ENCODE measurements at regions not wholly inside any gene's neighbourhood (a gene's known extent, or its start where the extent isn't known, plus 50 kb on each side); places are given as distances from the start of the nearest gene placed in this dataset.

GRCh38 chr10:124273141-124273540 is 145.6 kb downstream of the OAT start:
- no peak for FAIRE-seq
- no peak overlapping the region for H2AFZ ChIP-seq (ENCODE audit: control insufficient read depth, low read length)

GRCh38 chr10:124271676-124272075 is 147.0 kb downstream of the OAT start:
- dilution Hi-C loops (cut with MboI; ENCODE audit: extremely low pct_ligation_motif_present, low sequenced_read_pairs), result no loop called here
- Histone ChIP-seq H4K20me1 (ENCODE audit: control insufficient read depth, extremely low read depth, insufficient read depth, low read length) (no peaks in the 10 kb centered on the region), H3K4me3 (ENCODE audit: control insufficient read depth in 2 of 3, extremely low read depth in 1 of 3, insufficient read depth in 2 of 3, low read depth in 1 of 3, low read length in 3 of 3) (no peak overlapping the region), H3K27ac (ENCODE audit: control insufficient read depth, insufficient read depth, low read length) (no peak overlapping the region), H3K9ac (ENCODE audit: control insufficient read depth, extremely low read depth, insufficient read depth, low read length) (no peak overlapping the region), H3K36me3 (ENCODE audit: control insufficient read depth in 2 of 2, extremely low read depth in 1 of 2, insufficient read depth in 2 of 2, low read length in 2 of 2) (no peaks in the 10 kb centered on the region), H3K79me2 (ENCODE audit: control insufficient read depth, insufficient read depth, low read length) (no peaks in the 10 kb centered on the region), H3K27me3 (ENCODE audit: control insufficient read depth, extremely low read depth, insufficient read depth, low read length) (peaks cover 3% of the 10 kb centered on the region), H3K4me2 (ENCODE audit: control insufficient read depth, extremely low read depth, insufficient read depth, low read depth, low read length) (no peak overlapping the region), H3K9me3 (ENCODE audit: control insufficient read depth, low read depth, low read length) (peaks cover 9% of the 10 kb centered on the region), H3K9me1 (ENCODE audit: control insufficient read depth, extremely low read depth, insufficient read depth, low read length) (no peaks in the 10 kb centered on the region), H2AFZ (ENCODE audit: control insufficient read depth, low read length) (no peak overlapping the region), H3K4me1 (ENCODE audit: control insufficient read depth, extremely low read depth, insufficient read depth, low read length) (no peaks in the 10 kb centered on the region)
- DNase-seq (ENCODE audit: low read depth, low spot score) (no peak), FAIRE-seq (no peak)
- TF ChIP-seq CTCF (optimal IDR thresholded peaks at IDR 0.05 in 1 of 3, IDR thresholded peaks at IDR 0.05 in 1 of 3, conservative IDR thresholded peaks at IDR 0.05 in 1 of 3; ENCODE audit: extremely low read depth in 1 of 3, insufficient read depth in 2 of 3, low read length in 3 of 3) (no peak), EZH2 (IDR thresholded peaks at IDR 0.05; ENCODE audit: low read length) (no peak)

More at GRCh38 chr10:124273141-124273540, 145.6 kb downstream of the OAT start:
- H3K9ac ChIP-seq (ENCODE audit: control insufficient read depth, extremely low read depth, insufficient read depth, low read length), result no peak overlapping the region
- TF ChIP-seq CTCF (optimal IDR thresholded peaks at IDR 0.05 in 1 of 3, IDR thresholded peaks at IDR 0.05 in 1 of 3, conservative IDR thresholded peaks at IDR 0.05 in 1 of 3; ENCODE audit: extremely low read depth in 1 of 3, insufficient read depth in 2 of 3, low read length in 3 of 3) (no peak), EZH2 (IDR thresholded peaks at IDR 0.05; ENCODE audit: low read length) (no peak)
- H3K79me2 ChIP-seq (ENCODE audit: control insufficient read depth, insufficient read depth, low read length), result no peaks in the 10 kb centered on the region
- H3K27me3 ChIP-seq (ENCODE audit: control insufficient read depth, extremely low read depth, insufficient read depth, low read length), result peaks cover 3% of the 10 kb centered on the region
- H3K4me3 ChIP-seq (ENCODE audit: control insufficient read depth in 2 of 3, extremely low read depth in 1 of 3, insufficient read depth in 2 of 3, low read depth in 1 of 3, low read length in 3 of 3), result no peak overlapping the region
- no peaks in the 10 kb centered on the region for H3K4me1 ChIP-seq (ENCODE audit: control insufficient read depth, extremely low read depth, insufficient read depth, low read length)
- peaks cover 9% of the 10 kb centered on the region for H3K9me3 ChIP-seq (ENCODE audit: control insufficient read depth, low read depth, low read length)
- H3K4me2 ChIP-seq (ENCODE audit: control insufficient read depth, extremely low read depth, insufficient read depth, low read depth, low read length), result no peak overlapping the region
- no peaks in the 10 kb centered on the region for H4K20me1 ChIP-seq (ENCODE audit: control insufficient read depth, extremely low read depth, insufficient read depth, low read length)
- DNase-seq (ENCODE audit: low read depth, low spot score), result no peak
- dilution Hi-C loops (cut with MboI; ENCODE audit: extremely low pct_ligation_motif_present, low sequenced_read_pairs), result no loop called here
- H3K36me3 ChIP-seq (ENCODE audit: control insufficient read depth in 2 of 2, extremely low read depth in 1 of 2, insufficient read depth in 2 of 2, low read length in 2 of 2), result no peaks in the 10 kb centered on the region
- no peak overlapping the region for H3K27ac ChIP-seq (ENCODE audit: control insufficient read depth, insufficient read depth, low read length)
- no peaks in the 10 kb centered on the region for H3K9me1 ChIP-seq (ENCODE audit: control insufficient read depth, extremely low read depth, insufficient read depth, low read length)
